NCI-H2081 treated with DMSO at 0.1 percent for 48 hours (cell line): ENCODE measurements at regions not wholly inside any gene's neighbourhood (a gene's known extent, or its start where the extent isn't known, plus 50 kb on each side); places are given as distances from the start of the nearest gene placed in this dataset.

Experiments used
- DNase-seq: peaks from one replicate; lab custom pipeline; 2025; lab: John Stamatoyannopoulos, UW

DNA sequence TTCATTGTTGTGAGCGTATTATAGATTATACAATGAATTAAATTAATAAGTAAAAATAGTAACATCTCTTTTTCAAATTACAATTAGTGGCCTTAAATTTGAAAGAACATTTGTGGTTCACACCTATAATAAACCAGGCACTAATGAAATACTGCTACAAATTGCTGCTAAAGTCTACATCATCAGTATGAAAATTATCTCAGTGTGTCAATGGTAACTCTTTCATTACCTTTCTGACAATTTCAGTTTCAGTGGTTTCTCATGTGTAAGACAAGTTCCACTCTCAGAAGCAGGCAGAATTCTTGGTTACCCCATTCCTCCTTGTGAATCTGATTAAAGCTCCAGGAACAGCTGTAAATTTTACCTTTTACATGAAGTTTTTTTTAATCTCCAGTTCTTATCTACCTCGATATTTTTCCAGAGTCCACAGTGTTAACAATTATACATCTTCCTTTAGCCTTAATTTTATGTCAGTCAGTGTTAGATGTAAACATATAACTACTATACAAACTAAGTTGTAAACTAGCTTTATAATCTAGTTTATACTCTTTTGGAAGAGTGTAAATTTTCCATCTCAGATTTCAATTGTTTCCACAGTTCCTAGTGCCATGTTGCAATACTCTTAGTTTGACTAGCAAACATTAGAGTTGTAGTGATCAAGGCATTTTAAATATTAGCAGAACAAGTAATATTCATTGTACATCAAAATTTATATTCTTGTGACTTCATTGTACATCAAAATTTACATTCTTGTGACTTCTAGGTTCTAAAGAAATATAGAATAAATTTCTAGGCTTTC lies 1038.4 kb downstream of the EPHA7 start:
- DNase-seq, result no peak

GRCh38 chr6:92377137-92377536 lies 1042.2 kb downstream of the EPHA7 start:
- DNase-seq, result no peak

DNA sequence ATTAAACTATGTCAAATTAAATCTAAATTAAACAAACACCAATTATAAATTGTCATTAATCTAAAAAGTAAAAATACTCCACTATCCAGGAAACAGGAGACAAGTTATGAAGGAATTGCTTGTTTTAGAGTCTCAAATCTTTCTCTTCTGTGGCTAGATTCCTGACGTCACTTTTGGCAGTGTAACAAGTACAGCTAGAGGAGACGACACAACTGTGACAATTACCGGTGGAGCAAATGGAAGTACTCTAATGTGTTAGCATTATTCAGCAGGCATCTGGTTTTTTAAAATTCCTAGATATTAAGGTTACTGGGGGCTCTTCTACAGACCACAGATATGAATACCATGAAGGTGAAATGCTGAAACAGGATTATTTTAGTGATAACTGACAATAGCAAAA lies 1042.7 kb downstream of the EPHA7 start:
- no peak for DNase-seq

DNA sequence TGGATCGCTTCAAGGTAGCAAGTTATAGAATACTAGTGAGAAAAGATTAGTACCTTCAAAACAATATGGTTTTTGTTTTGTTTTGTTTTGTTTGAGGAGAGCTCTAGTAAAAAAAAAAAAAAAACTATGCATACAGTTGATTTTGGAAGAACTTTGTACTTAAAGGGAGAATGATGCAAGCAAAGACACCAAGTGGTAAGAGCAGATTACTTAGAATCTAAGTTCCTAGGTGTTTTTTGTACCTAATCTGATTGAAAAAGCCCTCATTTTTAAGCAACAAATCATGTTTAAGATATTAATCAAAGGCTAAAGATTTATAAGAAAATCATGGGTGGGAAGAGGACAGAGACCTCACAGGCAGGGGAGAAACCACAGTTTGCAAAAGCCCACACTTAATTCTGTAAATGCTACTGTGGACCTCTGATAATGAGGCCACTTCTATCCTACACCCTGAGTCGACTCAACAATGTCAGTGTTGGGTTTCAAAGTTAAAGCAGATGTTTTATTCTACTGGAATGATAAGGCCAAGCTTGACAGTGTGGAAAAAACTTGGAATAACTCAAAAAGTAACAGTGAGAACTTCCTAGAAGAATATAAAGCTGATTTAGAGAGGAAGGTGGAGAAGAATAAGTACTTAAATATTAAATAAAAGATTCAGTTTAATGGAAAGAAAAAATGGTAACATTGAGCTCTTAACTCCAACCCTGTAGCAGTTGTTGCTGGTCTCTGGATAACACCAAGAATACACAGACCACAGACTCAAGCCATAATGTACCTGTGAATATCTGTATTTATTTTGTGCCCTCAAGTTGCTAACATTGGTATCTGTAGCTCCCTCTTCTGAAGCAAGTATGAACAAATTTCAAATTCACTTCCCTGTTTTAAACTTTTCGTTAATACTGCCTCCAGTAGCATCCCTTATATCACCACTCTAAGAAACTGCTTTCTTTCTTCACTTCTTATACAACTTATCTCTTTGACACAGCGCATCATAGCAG lies 1047.8 kb downstream of the EPHA7 start:
- no peak for DNase-seq

GRCh38 chr6:92369309-92369708 lies 1050.0 kb downstream of the EPHA7 start:
- DNase-seq, result no peak

DNA sequence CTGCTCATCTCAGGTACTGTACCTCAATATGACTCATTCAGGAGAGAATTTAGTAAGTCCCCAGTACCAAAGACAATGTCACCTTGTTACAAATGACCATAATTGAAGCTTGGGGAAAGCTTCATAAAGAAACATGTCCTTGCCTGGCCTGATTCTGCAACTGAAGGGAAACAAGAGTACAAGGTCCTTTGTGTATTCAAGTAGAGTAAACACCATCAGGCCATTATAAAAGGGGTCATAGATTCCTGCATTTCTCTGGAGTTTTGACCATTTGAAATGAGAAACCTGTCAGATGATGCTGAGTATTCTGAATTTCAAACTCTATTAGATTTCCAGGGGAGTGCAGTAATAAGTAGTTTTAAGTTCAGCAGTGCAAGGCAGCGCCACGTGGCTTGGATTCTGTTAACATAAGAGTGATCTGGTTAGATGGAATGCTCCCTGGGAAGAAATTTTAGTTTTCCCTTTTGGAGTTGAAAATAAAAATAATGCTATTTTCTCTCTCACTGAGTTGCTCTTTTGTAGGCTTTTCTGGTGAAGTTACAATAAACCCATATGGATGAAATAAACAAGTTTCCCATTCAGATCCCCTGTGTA lies 1054.3 kb downstream of the EPHA7 start:
- DNase-seq, result no peak

DNA sequence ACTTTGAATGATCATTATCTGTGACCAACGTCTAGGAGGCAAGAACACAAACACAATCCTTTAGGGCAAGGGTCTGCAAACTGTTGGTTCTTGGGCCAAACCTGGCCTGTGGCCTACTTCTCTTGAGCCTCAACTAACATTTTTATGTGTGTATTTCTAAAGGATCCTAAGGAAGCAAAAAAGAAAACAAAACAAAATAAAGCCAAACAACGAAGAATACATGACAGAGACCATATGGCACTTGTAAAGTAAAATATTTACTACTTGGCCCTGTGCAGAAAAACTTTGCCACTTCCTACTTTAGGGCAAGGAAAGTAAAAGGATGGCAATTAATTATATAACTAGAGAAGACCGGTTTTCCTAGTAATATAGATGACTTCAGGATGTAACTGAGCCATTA lies 1056.2 kb downstream of the EPHA7 start:
- DNase-seq, result no peak

- DNase-seq, result no peak
These were observed 1057.0 kb downstream of the EPHA7 start for GRCh38 chr6:92362404-92362803.

DNA sequence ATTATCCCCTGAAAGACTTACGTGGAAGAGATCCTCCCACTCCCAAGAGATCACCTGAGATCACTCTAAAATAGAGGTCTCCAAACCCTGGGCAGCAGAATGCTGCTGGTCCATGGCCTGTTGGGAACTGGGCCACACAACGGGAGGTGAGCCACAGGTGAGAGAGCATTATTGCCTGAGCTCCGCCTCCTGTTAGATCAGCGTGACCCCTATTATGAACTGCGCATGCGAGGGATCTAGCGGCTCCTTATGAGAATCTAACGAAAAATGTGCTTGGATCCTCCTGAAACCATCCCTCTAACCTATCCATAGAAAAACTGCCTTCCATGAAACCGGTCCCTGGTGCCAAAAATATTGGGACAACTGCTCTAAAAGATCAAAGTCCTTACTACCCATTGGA lies 1057.4 kb downstream of the EPHA7 start:
- DNase-seq, result no peak

DNA sequence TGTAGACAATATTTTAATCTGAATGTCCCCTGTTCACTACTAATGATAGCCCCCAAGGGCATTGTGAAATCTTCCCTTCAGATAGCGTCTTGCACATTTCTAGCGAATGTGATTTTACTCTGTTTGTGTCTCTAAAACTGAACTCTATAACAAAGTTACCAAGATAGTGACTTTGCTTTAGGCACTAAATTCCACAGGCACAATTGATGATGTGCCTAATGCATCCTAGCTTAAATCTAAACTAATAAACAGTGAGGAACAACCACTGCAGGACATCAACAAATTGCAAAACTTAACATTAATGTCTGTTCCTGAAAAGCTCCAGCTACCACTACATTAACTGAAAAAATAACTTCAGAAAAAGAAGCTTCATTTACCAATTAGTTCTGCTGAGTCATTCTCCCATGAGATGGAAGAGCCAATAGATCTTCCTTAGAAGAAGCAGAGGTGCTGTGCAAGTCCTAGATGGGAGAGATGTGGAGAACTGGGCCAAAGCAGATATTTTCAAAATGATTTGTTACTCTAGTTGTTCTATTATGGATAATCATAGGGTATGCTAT lies 1065.0 kb downstream of the EPHA7 start:
- no peak for DNase-seq

DNA sequence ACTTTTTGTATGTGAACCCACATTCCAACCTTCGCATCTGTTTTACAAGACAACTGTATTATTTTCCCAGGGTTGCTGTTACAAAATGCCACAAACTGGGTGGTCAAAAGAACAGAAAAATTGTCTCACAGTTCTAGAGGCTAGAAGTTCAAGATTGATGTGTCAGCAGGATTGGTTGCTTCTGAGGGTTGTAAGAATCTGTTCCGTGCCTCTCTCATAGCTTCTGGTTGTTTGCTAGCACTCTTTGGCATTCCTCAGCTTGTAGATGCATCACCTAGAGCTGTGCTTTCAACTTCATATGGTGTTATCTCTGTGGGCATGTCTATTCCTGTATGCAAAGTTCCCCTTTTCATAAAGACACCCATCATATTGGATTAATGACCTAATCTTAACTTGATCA lies 1067.2 kb downstream of the EPHA7 start:
- DNase-seq, result no peak

GRCh38 chr6:92341201-92341600 lies 1078.2 kb downstream of the EPHA7 start:
- no peak for DNase-seq

GRCh38 chr6:92339936-92340640 lies 1079.3 kb downstream of the EPHA7 start:
- DNase-seq, result no peak

GRCh38 chr6:92337571-92337970 lies 1081.8 kb downstream of the EPHA7 start:
- DNase-seq, result no peak

DNA sequence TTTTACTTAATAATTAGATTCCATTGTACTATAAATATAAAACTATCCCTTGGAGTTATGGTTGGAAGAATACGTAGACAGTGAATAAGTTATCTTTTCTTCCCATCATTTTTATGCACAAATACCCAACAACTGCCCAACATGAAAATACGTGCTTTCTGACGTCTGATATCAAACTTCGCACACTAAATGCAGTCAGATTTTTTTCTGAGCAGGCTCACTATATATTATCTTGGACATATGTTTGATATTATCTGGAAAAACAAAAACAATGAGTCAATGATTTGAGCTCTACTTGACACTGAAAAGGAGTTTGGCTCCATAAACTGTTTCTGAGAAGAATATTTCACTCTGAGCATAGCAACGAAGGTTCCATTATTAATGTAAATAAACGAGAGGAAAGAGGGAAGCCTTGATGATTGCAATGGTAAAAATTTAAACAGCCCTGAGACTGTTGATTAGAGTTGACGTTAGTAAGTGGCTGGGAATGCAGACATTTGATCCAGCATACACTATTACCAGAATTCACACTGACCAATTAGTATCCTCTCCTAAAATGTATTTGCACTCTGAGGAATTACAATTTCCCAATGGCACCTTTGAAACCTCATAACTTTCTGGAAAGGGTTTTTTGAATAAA lies 1090.0 kb downstream of the EPHA7 start:
- DNase-seq, result no peak

GRCh38 chr6:92315312-92315711 lies 1104.0 kb downstream of the EPHA7 start:
- no peak for DNase-seq

DNA sequence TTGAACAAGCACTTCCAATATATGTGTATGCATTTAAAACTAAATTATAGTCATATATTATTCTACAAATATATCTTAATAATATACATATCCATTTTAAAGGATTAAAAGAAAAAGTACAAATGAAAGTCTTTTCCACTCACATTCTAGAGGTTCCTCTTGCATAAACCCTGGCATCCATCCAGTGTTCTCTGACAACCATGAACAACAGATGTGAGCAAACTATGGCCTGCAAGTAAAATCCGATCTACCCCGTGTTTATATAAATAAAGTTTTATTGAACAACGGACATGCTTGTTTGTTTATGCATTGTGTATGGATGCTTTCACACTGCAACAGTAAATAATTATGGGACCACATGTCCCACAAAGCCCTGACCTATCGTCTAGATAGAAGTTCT lies 1122.3 kb downstream of the EPHA7 start:
- DNase-seq, result no peak

GRCh38 chr6:92292067-92292466 lies 1127.3 kb downstream of the EPHA7 start:
- DNase-seq, result no peak

GRCh38 chr6:92289831-92290230 lies 1129.5 kb downstream of the EPHA7 start:
- DNase-seq, result no peak

GRCh38 chr6:92281571-92282076 lies 1137.7 kb downstream of the EPHA7 start:
- no peak for DNase-seq

GRCh38 chr6:92275150-92275549 lies 1144.2 kb downstream of the EPHA7 start:
- no peak for DNase-seq
